Nucleus accumbens (tissue), 56 donors: ENCODE measurements at regions not wholly inside any gene's neighbourhood (a gene's known extent, or its start where the extent isn't known, plus 50 kb on each side); places are given as distances from the start of the nearest gene placed in this dataset.
A peak's percentile ranks its signal among the peaks of the same experiment; 100 is the strongest.
"Not testable (repeated sequence)": the region's sequence is repeated elsewhere in the genome, so short reads cannot be mapped to it uniquely, and the experiment has no call there.

ENCODE experiments used
- DNase-seq, 56 donors: peaks; one replicate each; lab custom pipeline; 2025; lab: John Stamatoyannopoulos, UW

DNA sequence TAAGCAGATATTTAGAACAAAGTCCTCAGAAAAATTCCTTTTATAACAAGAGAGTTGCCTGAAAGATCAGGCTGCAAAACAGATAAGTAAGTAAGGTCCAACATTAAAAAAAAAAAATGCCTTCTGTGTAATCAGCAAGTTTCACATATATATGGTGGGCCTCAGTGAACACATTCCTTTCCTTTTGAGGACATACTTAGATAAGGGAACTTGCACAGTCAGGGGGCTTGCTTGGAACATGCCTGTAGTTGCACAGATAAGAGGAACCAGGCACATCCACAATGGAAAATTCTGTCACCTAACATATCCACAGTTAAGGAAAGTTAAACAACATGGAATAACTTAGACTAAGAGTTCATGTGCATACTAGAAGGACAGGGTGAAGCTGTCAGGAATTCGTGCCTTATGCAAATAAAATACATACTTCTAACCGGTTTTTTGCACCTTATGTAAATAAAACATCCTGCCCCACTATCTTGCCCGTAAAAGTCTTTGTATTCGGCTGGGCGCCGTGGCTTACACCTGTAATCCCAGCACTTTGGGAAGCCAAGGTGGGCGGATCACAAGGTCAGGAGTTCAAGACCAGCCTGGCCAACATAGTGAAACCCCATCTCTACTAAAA is 257.3 kb downstream of the ZNF33B start:
- DNase-seq, result no peak

DNA sequence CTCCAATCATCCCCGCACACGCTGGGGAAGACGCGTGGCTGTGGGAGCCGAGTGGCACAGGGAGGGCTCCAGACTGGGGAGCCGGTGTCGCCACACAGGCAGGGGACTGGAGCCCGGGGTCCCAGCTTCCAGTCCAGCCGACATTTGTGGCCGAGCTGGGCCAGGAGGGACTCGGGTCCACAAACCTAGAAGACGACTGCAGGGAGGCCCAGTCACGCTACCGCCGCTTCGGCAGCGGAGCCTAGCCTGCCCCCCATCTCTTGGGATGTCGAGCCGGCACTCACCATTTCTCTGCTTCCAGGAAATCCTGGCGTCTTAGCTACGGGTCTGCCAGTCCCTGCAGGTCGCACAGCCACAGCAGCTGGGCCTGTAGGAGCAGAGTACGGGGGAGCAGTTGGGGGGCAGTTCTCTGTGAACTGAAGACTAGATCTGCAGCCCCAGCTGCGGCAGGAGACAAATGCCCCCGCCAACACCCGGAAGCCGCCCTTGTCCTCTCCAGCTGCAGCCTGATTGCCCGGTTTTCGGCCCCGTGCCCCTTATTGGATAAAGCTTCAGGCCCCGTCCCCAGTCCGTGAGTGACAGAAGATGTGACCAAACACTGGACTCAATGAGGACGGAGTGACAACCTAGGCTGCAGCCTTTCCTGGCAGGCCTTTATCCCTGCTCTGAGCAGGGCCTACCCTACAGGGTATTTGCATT is 270.7 kb downstream of the ZNF33B start:
- DNase-seq, result peak; percentile 18 to 95 (median 83)

- no peak for DNase-seq
Measured at GRCh38 chr10:42351745-42352144, 286.6 kb downstream of the ZNF33B start.

DNA sequence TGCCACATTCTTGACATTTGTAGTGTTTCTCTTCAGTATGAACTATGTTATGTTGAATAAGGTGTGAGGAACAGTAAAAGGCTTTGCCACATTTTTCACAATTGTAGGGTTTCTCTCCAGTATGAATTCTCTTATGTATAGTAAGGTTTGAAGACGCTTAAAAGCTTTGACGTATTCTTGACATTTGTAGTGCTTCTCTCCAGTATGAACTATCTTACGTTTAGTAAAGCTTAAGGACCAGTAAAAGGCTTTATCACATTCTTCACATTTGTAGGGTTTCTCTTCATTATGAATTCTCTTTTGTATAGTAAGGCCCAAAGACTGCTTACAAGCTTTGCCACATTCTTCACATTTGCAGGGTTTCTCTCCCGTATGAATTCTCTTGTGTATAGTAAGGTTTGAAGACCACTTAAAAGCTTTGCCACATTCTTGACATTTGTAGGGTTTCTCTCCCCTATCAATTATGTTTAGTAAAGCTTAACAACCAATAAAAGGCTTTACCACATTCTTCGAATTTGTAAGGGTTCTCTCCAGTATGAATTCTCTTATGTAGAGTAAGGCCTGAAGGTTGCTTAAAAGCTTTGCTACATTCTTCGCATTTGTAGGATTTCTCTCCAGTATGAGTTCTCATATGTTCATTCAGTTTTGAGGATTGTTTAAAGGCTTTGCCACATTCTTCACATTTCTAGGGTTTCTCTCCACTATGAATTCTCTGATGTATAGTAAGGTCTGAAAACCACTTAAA is 301.6 kb downstream of the ZNF33B start:
- DNase-seq, result not testable (repeated sequence)

GRCh38 chr10:42335653-42336296 is 302.6 kb downstream of the ZNF33B start:
- DNase-seq, result not testable (repeated sequence)

- no peak for DNase-seq
Measured at GRCh38 chr10:42304341-42304740, 334.0 kb downstream of the ZNF33B start.

DNA sequence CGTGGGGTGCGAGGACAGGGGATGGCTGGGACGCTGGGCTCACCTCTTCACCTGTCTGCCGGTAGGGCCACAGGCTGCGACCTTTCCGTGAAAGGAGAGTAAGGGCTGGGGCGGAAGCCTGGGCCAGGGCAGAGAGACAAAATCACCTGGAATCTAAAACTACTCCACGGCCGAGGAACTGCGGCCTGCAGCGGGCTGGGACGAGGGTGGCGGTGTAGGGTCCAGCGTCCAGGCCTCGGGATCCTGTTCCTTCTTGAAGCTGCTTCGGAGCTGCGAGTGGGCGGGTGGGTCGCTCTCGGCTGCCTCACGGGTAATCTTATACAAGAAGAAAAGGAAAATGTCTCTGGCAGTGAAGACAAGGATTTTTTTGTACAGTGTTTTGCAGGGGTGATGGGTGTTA is 356.5 kb downstream of the ZNF33B start:
- not testable (repeated sequence) for DNase-seq

GRCh38 chr10:42269788-42270187 is 368.6 kb downstream of the ZNF33B start:
- not testable (repeated sequence) for DNase-seq

- not testable (repeated sequence) for DNase-seq
Measured at GRCh38 chr10:42263259-42263658, 375.1 kb downstream of the ZNF33B start.

- DNase-seq, result not testable (repeated sequence)
Measured at GRCh38 chr10:42243002-42243401, 395.4 kb downstream of the ZNF33B start.

DNA sequence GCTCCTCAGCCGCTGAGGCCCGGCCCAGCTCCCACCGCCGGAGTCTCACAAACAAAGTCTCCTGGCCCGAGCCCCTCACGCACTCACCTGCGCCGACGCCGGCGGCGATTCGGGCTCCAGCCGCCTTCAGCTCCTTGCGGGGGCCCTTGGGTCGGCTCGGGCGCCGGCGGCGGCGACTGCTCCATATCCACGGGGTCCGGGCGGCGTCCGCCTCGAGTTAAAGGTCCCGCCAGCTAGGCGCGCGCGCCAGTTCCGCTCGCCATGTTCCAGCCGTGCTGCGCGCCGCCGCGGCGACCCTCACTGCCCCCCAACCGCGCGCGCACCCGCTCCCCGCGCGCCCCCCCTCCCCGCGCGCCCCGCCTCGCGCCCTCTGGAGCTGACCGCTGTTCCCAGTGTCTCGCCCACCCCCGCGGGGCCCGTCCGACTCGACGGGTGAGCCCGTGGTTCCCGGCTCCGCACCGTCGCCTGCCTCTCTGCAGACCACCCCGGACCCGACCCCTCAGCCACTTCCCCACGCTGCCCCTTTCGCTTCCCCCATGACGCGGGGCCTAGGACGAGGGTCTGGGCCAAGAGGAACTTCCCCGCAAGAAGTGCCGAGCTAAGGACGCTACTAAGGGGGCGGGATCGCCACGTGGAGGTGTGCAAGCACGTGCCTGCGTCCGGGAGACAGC is 396.1 kb downstream of the ZNF33B start:
- no peak for DNase-seq

GRCh38 chr10:42236401-42236800 is 402.0 kb downstream of the ZNF33B start:
- DNase-seq, result not testable (repeated sequence)

DNA sequence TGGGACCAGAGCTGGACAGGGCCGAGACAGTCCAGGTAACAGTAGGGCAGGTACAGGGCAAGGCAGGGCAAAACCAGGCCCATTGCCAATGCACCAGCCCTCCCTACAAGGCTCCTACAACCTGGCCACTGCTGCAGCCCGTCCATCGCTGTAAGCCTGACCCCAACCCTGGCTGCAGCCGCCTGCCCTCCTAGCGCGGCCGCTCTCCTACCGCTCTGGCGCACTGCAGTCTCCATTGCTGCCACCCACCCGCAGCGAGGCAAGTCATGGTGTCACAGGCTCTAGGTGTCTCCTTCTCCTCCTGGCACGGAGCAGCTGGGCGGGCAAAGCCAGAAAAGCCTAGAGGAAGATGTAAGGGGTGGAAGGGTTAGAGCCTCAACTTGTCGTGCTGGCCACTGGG is 402.6 kb downstream of the ZNF33B start:
- DNase-seq, result not testable (repeated sequence)

DNA sequence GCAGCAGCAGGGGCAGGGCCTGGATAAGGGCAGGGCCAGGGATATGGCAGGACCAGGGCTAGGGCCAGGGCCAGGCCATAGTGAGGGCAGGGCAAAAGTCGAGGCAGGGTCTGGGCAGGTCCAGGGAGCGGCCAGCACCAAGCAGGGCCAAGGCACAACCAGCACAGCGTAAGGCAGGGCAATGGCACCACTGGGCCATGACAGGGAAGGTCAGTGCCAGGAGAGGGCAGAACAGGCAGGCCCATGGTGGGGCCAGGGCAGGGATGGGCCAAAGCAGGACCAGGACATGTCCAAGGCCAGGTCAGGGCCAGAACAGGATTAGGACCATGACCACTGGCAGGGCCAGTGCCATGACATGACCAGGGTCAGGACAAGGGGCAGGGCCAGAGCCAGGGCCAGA is 403.1 kb downstream of the ZNF33B start:
- DNase-seq, result not testable (repeated sequence)

DNA sequence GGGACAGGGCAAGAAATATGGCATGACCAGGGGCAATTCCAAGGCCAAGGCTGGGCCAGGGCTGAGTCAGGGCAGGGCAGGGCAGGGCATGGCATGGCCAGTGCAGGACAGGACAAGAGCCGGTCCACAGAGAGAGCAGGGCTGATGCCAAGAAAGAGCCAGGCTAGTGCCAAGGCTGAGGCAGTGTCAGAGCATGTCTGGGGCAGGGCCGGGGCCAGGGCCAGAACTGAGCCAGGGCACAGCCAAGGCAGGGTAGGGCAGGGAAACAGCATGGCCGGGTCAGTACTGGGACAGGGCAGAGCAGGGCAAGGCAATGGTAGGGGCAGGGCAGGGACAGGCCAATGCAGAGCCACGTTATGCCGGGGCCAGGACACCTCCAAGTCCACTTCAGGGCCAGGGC is 403.9 kb downstream of the ZNF33B start:
- DNase-seq, result not testable (repeated sequence)

DNA sequence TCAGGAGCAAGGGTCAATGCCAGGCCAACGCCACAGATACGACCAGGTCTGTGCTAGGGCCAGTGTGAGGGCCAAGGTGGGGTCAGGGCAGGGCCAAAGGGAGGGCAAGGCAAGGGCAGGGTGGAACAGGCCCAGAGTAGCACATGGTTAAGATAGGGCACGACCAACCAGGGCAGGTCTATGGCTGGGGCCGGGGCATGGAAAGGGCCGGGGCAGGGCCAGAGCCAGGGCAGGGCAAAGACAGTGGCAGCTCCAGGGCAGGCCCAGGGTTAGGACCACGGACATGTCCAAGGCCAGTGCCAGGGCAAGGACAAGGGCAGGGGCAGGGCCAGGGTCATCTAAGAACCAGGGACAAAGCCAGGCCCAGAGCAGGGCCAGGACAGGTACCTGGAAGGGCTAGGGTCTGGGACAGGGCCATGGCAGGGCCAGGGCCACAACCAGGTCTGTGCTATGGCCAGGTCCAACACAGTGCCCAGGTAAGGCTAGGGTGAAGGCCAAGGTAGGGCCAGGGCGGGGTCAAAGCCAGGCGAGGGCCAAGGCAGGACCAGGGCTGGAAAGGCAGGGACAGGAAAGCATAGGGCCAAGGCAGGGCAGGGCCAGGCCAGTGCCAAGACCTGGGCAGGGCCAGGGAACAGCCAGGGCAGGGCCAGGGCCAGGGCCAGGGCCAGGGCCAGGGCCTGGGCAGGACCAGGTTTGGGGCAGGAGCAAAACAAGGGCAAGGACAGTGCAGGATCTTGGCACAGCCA is 404.7 kb downstream of the ZNF33B start:
- DNase-seq, result not testable (repeated sequence)

DNA sequence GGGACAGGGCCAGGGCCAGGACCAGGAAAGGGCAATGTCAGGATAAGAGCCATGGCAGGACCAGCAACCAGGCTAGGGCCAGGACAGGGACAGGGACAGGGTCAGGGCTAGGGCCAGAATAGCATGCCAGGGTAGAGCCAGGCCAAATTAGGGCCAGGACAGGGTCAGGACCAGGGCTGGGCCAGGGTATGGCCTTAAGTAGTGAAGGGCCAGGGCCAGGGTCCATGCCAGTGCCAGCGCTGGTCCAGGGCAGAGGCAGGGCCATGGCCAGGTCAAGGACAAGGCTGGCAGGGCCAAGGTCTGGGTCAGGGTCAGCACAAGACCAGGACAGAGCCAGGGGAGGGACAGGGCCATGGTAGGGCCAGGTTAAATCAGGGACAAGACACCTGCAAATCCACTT is 405.4 kb downstream of the ZNF33B start:
- not testable (repeated sequence) for DNase-seq

- DNase-seq, result not testable (repeated sequence)
Measured at GRCh38 chr10:42230812-42231211, 407.6 kb downstream of the ZNF33B start.

GRCh38 chr10:42230115-42230514 is 408.3 kb downstream of the ZNF33B start:
- not testable (repeated sequence) for DNase-seq

DNA sequence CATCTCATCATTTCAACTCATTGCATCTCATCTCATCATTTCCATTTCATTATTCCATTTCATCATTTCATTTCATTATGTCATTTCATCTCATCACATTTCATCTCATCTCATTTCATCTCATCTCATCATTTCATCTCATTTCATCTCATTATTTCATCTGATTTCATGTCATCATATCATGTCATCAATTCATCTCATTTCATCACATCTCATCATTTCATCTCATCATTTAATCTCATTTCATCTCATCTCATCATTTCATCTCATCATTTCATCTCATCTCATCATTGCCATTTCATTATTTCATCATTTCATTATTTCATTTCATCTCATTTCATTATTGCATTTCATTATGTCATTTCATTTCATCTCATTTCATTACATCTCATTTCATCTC is 410.5 kb downstream of the ZNF33B start:
- not testable (repeated sequence) for DNase-seq
